CD14-positive monocyte (primary cell): ENCODE measurements at regions not wholly inside any gene's neighbourhood (a gene's known extent, or its start where the extent isn't known, plus 50 kb on each side); places are given as distances from the start of the nearest gene placed in this dataset.

Source experiments
- DNase-seq, 3 donors: peaks; one replicate each; pipeline ENCODE4 v3.0.0-alpha.2; 2011 to 2022
- H2AFZ ChIP-seq: 2 replicates; pipeline ENCODE4 v1.6.0; 2012; ENCODE audit warnings: mild to moderate bottlenecking, low read depth, low read length, inconsistent platforms; ENCODE audit not compliant: insufficient read depth, poor library complexity, severe bottlenecking
- H3K27ac ChIP-seq, 2 donors: 1 replicate in 1 of 2; 2 replicates in 1 of 2; pipeline ENCODE4 v1.5.1; 2012 to 2013; ENCODE audit warnings: low read length in 2 of 2, control low read depth in 1 of 2, inconsistent platforms in 1 of 2, low read depth in 1 of 2, mild to moderate bottlenecking in 1 of 2
- H3K27me3 ChIP-seq, 2 donors: one replicate each; pipeline versions ENCODE4 v1.6.0 to v1.6.1; 2011 to 2013; ENCODE audit warnings: low read length in 2 of 2; ENCODE audit not compliant: control insufficient read depth in 2 of 2, insufficient read depth in 2 of 2
- H3K36me3 ChIP-seq, 2 donors: replicated peaks in 1 of 2; 1 replicate in 1 of 2; 2 replicates in 1 of 2; pipeline versions ENCODE4 v1.5.1 to v1.6.1; 2012 to 2013; ENCODE audit warnings: low read length in 2 of 2, control low read depth in 1 of 2, inconsistent platforms in 1 of 2, mild to moderate bottlenecking in 1 of 2; ENCODE audit not compliant: insufficient read depth in 2 of 2, control insufficient read depth in 1 of 2
- H3K4me1 ChIP-seq, 2 donors: 1 replicate in 1 of 2; 2 replicates in 1 of 2; pipeline versions ENCODE4 v1.5.1 to v1.6.1; 2012 to 2013; ENCODE audit warnings: low read length in 2 of 2, control low read depth in 1 of 2, inconsistent platforms in 1 of 2, mild to moderate bottlenecking in 1 of 2, moderate library complexity in 1 of 2; ENCODE audit not compliant: insufficient read depth in 2 of 2, control insufficient read depth in 1 of 2
- H3K4me2 ChIP-seq: replicated peaks from 2 replicates; pipeline ENCODE3; 2012; ENCODE audit warnings: low read length, moderate library complexity, mild to moderate bottlenecking; ENCODE audit not compliant: poor library complexity, severe bottlenecking; ENCODE audit errors: extremely low read depth
- H3K4me3 ChIP-seq, 3 experiments: fragments of 200-600 bp in 1 of 3; sonication (generic) in 1 of 3; replicated peaks in 1 of 3; 1 replicate in 2 of 3; 2 replicates in 1 of 3; pipeline ENCODE4 v1.5.1; 2011 to 2013; ENCODE audit warnings: low read length in 3 of 3, mild to moderate bottlenecking in 3 of 3, control low read depth in 2 of 3, low read depth in 2 of 3, inconsistent platforms in 1 of 3, moderate library complexity in 1 of 3
- H3K79me2 ChIP-seq: 2 replicates; pipeline ENCODE4 v1.6.0; 2012; ENCODE audit warnings: mild to moderate bottlenecking, control low read depth, inconsistent platforms, low read length, moderate library complexity; ENCODE audit not compliant: insufficient read depth
- H3K9ac ChIP-seq: 2 replicates; pipeline ENCODE4 v1.6.0; 2017; ENCODE audit warnings: low read length, mild to moderate bottlenecking; ENCODE audit not compliant: insufficient read depth, poor library complexity, severe bottlenecking
- H3K9me3 ChIP-seq, 2 donors: replicated peaks in 1 of 2; 1 replicate in 1 of 2; 2 replicates in 1 of 2; pipeline versions ENCODE4 v1.5.1 to v1.6.1; 2012 to 2013; ENCODE audit warnings: low read length in 2 of 2, control low read depth in 1 of 2; ENCODE audit not compliant: control insufficient read depth in 1 of 2, insufficient read depth in 1 of 2
- H4K20me1 ChIP-seq: 2 replicates; pipeline ENCODE4 v1.6.0; 2012; ENCODE audit warnings: mild to moderate bottlenecking, low read length, control low read depth, moderate library complexity; ENCODE audit not compliant: insufficient read depth
- H3K27ac Mint-ChIP-seq, 7 donors: one replicate each; pipeline ENCODE4 v1.8.0; 2020; ENCODE audit warnings: mild to moderate bottlenecking in 7 of 7, mixed read lengths in 7 of 7, moderate library complexity in 6 of 7, inconsistent platforms in 2 of 7
- H3K27me3 Mint-ChIP-seq, 3 donors: one replicate each; pipeline ENCODE4 v1.8.0; 2021 to 2022; ENCODE audit warnings: low read depth in 3 of 3, mild to moderate bottlenecking in 3 of 3, mixed read lengths in 3 of 3, moderate library complexity in 3 of 3, inconsistent platforms in 1 of 3
- H3K36me3 Mint-ChIP-seq, 2 donors: one replicate each; pipeline ENCODE4 v1.8.0; 2020; ENCODE audit warnings: mixed read lengths in 2 of 2, inconsistent platforms in 1 of 2, mild to moderate bottlenecking in 1 of 2
- H3K4me1 Mint-ChIP-seq: one replicate; pipeline ENCODE4 v1.8.0; 2020; ENCODE audit warnings: mild to moderate bottlenecking, mixed read lengths
- H3K4me3 Mint-ChIP-seq, 2 donors: one replicate each; pipeline ENCODE4 v1.8.0; 2020; ENCODE audit warnings: mild to moderate bottlenecking in 2 of 2, mixed read lengths in 2 of 2, moderate library complexity in 1 of 2
- H3K9me3 Mint-ChIP-seq, 7 donors: one replicate each; pipeline ENCODE4 v1.8.0; 2020 to 2022; ENCODE audit warnings: mixed read lengths in 7 of 7, mild to moderate bottlenecking in 6 of 7, moderate library complexity in 6 of 7, inconsistent platforms in 2 of 7
- WGBS: methylation state at CpG from one replicate; pipeline ENCODE4 v1.1.5; 2013; ENCODE audit warnings: missing lambda C conversion rate; ENCODE audit not compliant: insufficient coverage; 5-methylcytosine and 5-hydroxymethylcytosine counted together
- intact Hi-C, 2 donors: fragments of 100-400 bp; cut with micrococcal nuclease; formaldehyde crosslinking; loops; one replicate each; pipeline versions ENCODE4 v1.15.0 to v1.15.1; 2023
- TF ChIP-seq, protein P1 (sequence below): fragments of 200-600 bp; IDR thresholded peaks from one replicate; pipeline ENCODE4 v1.8.0; 2022; ENCODE audit warnings: antibody characterized with exemption, mild to moderate bottlenecking

DNA sequence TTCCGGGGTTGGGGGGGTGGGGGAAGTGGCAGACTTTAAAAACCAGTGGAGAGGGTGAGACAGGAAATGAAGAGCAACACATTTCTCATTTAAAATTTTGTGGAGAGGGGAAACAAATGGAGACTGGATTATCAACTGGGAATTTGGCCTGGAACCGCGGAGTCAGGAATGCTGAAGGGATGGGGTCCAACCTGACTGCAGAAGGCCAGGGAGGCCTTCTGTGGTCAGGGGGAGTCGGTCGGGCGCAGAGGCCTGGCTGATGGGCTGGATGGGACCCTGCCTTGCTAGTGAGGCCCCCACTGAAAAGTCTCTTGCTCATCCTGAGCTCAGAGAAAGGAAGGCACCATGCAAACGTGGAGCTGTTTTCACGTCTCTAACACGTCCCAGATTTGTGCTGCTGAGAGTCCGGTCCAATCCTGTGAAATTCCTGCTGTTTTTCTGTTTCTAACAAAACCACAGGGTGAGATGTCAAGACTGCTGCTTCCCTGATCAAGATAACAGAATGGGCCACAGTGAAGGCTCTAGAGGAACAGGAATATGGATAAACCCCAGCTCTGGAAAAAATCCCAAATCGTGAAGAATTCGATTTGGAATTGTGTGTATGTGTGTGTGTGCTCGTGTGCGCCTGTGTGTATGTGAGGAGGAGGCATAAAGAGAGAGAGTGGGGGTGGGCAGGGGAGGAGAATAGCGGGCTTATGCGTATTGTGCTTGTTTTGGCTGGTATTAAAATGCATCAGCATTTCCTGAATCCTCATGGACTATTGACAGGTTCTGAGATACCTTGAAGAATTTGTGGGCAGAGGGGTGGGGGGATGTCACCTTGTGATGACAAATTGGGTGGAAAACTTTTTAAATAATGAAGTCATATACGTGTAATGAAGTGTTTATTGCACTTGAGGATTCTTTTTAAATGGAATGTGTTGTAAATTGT lies 117.4 kb downstream of the NGF start:
- WGBS: 87% methylated on average over 15 of the region's 17 CpGs
- TF ChIP-seq, protein P1, sequence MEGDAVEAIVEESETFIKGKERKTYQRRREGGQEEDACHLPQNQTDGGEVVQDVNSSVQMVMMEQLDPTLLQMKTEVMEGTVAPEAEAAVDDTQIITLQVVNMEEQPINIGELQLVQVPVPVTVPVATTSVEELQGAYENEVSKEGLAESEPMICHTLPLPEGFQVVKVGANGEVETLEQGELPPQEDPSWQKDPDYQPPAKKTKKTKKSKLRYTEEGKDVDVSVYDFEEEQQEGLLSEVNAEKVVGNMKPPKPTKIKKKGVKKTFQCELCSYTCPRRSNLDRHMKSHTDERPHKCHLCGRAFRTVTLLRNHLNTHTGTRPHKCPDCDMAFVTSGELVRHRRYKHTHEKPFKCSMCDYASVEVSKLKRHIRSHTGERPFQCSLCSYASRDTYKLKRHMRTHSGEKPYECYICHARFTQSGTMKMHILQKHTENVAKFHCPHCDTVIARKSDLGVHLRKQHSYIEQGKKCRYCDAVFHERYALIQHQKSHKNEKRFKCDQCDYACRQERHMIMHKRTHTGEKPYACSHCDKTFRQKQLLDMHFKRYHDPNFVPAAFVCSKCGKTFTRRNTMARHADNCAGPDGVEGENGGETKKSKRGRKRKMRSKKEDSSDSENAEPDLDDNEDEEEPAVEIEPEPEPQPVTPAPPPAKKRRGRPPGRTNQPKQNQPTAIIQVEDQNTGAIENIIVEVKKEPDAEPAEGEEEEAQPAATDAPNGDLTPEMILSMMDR: no peak
- H3K4me3 ChIP-seq: no peak overlapping the region
- no peaks in the 10 kb centered on the region for H3K79me2 ChIP-seq
- intact Hi-C loops: no loop called here
- H3K9me3 Mint-ChIP-seq: peaks cover 0 to 4% (median 2%) of the 10 kb centered on the region in 7 donors
- H3K4me1 Mint-ChIP-seq: no peaks in the 10 kb centered on the region
- no peaks in the 10 kb centered on the region for H3K36me3 ChIP-seq
- no peak overlapping the region for H3K4me2 ChIP-seq
- H3K9me3 ChIP-seq: no peaks in the 10 kb centered on the region
- H3K9ac ChIP-seq: no peak overlapping the region
- H3K4me1 ChIP-seq: no peaks in the 10 kb centered on the region
- H2AFZ ChIP-seq: no peak overlapping the region
- H3K27me3 ChIP-seq: no peaks in the 10 kb centered on the region
- DNase-seq: no peak
- H4K20me1 ChIP-seq: no peaks in the 10 kb centered on the region
- no peak overlapping the region for H3K4me3 Mint-ChIP-seq
- peaks cover 2 to 7% (median 5%) of the 10 kb centered on the region in 3 donors for H3K27me3 Mint-ChIP-seq
- no peaks in the 10 kb centered on the region for H3K36me3 Mint-ChIP-seq
- H3K27ac ChIP-seq: no peak overlapping the region
- H3K27ac Mint-ChIP-seq: no peak overlapping the region

DNA sequence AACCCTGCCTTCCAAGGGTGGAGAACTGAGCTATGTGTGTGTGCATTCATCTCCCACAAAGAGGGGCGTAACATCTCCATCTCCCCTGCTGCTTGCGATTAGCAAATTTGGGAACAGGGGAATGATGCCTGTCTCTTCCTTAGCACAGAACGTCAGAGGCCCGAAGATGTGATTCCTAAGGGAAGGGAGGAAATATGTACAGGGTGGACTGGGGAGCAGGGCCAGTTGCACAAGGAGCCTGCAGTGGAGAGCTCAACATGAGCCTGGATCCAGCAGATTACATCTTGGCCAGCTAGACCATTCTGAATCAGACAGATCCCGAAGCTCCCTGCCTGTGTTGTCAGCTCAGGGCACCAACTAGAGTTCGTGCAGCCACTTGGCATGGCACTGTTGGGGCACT lies 118.1 kb downstream of the NGF start:
- H2AFZ ChIP-seq: no peak overlapping the region
- no peaks in the 10 kb centered on the region for H3K36me3 ChIP-seq
- no peaks in the 10 kb centered on the region for H4K20me1 ChIP-seq
- intact Hi-C loops: no loop called here
- no peaks in the 10 kb centered on the region for H3K4me1 ChIP-seq
- no peaks in the 10 kb centered on the region for H3K27me3 ChIP-seq
- Mint-ChIP-seq H3K36me3 (no peaks in the 10 kb centered on the region), H3K4me3 (no peak overlapping the region), H3K4me1 (no peaks in the 10 kb centered on the region), H3K27ac (no peak overlapping the region), H3K9me3 (peaks cover 0 to 4% (median 0%) of the 10 kb centered on the region in 7 donors), H3K27me3 (peaks cover 0 to 7% (median 7%) of the 10 kb centered on the region in 3 donors)
- no peak overlapping the region for H3K4me3 ChIP-seq
- no peaks in the 10 kb centered on the region for H3K79me2 ChIP-seq
- no peak for DNase-seq
- TF ChIP-seq, protein P1: no peak
- no peak overlapping the region for H3K4me2 ChIP-seq
- H3K9me3 ChIP-seq: no peaks in the 10 kb centered on the region
- H3K9ac ChIP-seq: no peak overlapping the region
- 63% methylated on average over 2 of the region's 6 CpGs for WGBS
- no peak overlapping the region for H3K27ac ChIP-seq
